GM18867 (cell line): ENCODE measurements at regions not wholly inside any gene's neighbourhood (a gene's known extent, or its start where the extent isn't known, plus 50 kb on each side); places are given as distances from the start of the nearest gene placed in this dataset.

ENCODE experiments used
- ATAC-seq: cut with Tn5 transposase; IDR thresholded peaks from one replicate; pipeline ENCODE4 v1.9.1; 2021; ENCODE audit warnings: mild to moderate bottlenecking, moderate library complexity; ENCODE audit not compliant: unreplicated experiment

- ATAC-seq, result no peak
These were observed 142.7 kb upstream of the SLC35B3 start for GRCh38 chr6:8578006-8578405.

GRCh38 chr6:8574749-8575468 is 139.6 kb upstream of the SLC35B3 start:
- no peak for ATAC-seq

GRCh38 chr6:8574311-8574710 is 139.0 kb upstream of the SLC35B3 start:
- no peak for ATAC-seq

- ATAC-seq, result no peak
These were observed 135.0 kb upstream of the SLC35B3 start for GRCh38 chr6:8570256-8570920.

- ATAC-seq, result no peak
These were observed 126.8 kb upstream of the SLC35B3 start for GRCh38 chr6:8562125-8562524.

- ATAC-seq, result no peak
These were observed 123.6 kb upstream of the SLC35B3 start for GRCh38 chr6:8558953-8559352.

- ATAC-seq, result no peak
These were observed 121.8 kb upstream of the SLC35B3 start for GRCh38 chr6:8557014-8557748.

GRCh38 chr6:8556370-8557013 is 121.1 kb upstream of the SLC35B3 start:
- ATAC-seq, result no peak

- ATAC-seq, result no peak
These were observed 116.6 kb upstream of the SLC35B3 start for GRCh38 chr6:8551993-8552392.

- ATAC-seq, result no peak
These were observed 116.0 kb upstream of the SLC35B3 start for GRCh38 chr6:8551386-8551785.

GRCh38 chr6:8549074-8549790 is 113.9 kb upstream of the SLC35B3 start:
- ATAC-seq, result no peak

GRCh38 chr6:8546496-8546895 is 111.2 kb upstream of the SLC35B3 start:
- no peak for ATAC-seq

- ATAC-seq, result no peak
These were observed 110.0 kb upstream of the SLC35B3 start for GRCh38 chr6:8545336-8545735.

GRCh38 chr6:8543714-8544113 is 108.4 kb upstream of the SLC35B3 start:
- ATAC-seq, result no peak

- no peak for ATAC-seq
These were observed 104.1 kb upstream of the SLC35B3 start for GRCh38 chr6:8539453-8539852.

- no peak for ATAC-seq
These were observed 100.8 kb upstream of the SLC35B3 start for GRCh38 chr6:8536122-8536521.

- no peak for ATAC-seq
These were observed 100.2 kb upstream of the SLC35B3 start for GRCh38 chr6:8535519-8535918.

- no peak for ATAC-seq
These were observed 95.6 kb upstream of the SLC35B3 start for GRCh38 chr6:8530785-8531435.

- ATAC-seq, result no peak
These were observed 93.9 kb upstream of the SLC35B3 start for GRCh38 chr6:8529250-8529649.

- no peak for ATAC-seq
These were observed 92.5 kb upstream of the SLC35B3 start for GRCh38 chr6:8527818-8528217.
